GM21576 (cell line): ENCODE measurements at regions not wholly inside any gene's neighbourhood (a gene's known extent, or its start where the extent isn't known, plus 50 kb on each side); places are given as distances from the start of the nearest gene placed in this dataset.
A peak's percentile ranks its signal among the peaks of the same experiment; 100 is the strongest.

Experiments used
- ATAC-seq: cut with Tn5 transposase; IDR thresholded peaks from one replicate; pipeline ENCODE4 v1.9.1; 2021; ENCODE audit warnings: mild to moderate bottlenecking, moderate library complexity; ENCODE audit not compliant: unreplicated experiment

DNA sequence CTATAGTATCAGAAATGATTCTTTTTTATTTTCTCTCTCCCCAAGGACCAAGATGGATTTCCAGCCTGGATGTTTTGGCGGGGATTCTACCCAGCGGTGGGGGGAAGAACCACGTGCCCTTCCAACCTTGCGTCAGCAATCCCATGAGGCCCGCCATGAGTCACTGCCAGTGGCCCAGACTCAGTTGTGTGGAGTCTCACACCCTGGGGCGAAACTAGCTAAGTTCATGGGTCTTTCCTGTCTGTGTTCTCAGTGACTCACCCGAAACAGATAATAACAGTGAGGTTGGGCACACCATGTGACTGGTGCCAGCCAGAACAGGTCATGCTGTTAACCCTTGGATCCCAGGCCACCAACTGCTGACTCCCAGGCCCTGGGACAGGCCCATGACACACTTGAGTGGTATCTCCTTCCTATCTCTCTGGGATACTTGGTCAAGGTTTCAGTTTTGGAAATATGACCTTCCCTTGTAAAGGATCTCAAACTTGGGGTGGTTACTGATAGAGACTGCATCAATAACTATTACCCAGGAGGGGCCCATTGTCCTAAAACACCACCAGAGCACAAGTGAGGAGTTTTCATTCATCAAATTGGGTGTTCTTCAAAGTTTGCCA is 98.0 kb upstream of the DUSP10 start:
- peak; percentile 92 for ATAC-seq

DNA sequence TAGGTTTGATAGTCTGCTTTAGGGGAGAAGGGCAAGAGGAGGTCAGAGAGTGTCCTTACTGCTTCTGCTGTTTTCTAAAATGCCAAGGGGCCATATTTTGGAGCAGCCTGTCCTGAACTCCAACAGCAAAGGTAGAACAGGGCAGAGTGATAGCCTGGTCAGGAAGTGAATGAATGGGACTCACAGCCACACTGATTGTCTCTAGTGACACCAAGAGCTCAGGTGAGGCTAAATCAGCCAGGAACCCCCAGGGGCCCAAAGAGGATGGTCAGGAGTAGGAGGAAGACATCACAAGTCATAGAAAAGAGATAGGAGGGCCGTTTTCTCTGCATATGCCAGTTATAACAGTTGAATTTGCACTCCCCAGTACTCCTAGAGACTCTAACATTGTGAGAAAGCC is 97.4 kb upstream of the DUSP10 start:
- ATAC-seq, result peak; percentile 16

DNA sequence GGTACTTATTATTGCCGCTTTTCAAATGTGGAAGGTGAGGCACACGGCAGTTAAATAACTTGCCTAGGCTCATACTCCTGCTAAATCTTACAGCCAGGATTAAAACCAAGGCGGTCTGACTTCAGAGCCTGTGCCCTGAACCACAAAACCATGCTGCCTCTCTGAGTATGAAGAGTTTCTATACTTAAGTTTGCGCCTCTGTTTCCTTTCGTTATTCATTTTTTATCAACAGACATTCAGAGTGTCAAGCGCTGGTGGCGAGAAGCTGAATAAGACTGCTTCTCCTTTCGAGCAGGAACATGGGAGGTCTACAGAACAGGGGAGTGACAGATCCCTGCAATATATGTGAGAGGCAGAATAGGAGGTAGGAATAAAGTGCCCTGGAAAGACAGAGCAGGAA is 96.0 kb upstream of the DUSP10 start:
- ATAC-seq, result no peak

DNA sequence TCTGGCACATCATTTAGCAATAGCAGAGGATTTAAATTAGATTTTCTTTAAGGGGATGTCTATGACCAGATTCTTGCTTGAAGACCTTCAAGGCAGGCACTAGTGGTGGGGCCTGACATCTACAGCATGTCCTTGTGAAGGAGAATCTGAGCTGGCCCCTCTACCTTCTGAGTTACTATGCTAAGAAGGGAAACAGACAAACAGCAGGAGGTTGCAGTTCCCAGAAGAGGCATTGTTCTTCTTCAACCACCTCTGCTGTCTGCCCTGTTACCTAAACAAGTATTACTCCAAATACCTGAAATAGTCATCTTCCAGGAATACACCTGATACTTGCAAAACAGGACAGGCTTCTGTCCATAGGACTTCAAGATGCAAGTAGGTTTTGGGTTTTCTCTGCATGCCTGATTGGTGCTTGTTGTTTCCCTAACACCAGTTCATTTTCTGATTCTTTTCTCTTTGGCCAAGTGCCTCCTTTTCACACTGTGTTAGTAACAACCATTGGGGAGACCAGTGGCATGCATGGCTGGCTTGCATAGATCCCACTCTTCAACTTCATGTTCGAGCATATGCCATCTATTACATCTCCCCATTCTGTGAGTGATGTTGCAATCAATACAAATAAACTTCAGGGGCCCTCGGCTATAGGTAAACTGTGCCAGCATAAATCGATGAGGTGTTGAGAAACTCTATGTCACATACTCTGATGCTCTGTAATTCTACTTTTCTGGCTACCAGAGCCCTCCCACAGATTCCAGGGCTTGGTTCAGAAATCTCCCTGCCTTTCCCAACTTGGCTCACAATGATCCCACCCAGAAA is 93.0 kb upstream of the DUSP10 start:
- no peak for ATAC-seq

DNA sequence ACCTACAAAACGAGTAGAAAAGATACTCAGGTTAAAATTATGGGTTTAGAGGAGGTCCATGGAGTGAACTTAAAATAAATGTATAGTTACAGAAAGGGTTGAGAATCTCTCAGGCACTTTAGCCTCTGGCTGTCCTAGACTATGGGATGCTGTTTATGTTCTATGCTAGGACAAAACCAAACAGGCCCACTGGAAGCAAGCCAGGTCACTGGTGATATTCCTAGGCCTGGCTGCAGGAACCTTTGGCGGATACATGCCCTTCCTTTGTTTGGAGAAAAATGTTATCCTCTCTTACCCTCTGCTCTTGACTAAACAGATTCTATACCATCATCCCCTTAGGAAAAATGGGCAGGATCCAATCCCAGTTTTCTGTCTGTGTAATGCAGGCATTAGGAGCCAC is 90.7 kb upstream of the DUSP10 start:
- no peak for ATAC-seq

DNA sequence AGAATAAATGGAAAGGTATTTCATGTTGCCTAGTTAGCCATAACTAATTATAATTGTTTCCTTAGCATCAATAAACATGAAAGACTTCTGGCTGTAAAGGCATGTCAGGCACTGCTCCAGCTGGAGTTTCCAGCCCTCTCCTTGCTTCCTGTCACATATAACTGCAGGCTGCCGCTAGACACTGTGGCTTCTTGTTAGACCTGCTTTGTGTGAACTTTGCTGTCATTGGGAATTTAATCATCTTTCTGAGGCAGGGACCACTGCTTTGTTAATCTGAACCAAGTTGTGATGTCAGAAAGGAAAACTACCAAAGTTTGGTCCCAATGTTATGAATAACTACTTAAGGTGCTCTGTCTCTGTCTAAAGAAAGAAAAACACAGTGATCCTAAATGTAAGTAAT is 90.3 kb upstream of the DUSP10 start:
- no peak for ATAC-seq

DNA sequence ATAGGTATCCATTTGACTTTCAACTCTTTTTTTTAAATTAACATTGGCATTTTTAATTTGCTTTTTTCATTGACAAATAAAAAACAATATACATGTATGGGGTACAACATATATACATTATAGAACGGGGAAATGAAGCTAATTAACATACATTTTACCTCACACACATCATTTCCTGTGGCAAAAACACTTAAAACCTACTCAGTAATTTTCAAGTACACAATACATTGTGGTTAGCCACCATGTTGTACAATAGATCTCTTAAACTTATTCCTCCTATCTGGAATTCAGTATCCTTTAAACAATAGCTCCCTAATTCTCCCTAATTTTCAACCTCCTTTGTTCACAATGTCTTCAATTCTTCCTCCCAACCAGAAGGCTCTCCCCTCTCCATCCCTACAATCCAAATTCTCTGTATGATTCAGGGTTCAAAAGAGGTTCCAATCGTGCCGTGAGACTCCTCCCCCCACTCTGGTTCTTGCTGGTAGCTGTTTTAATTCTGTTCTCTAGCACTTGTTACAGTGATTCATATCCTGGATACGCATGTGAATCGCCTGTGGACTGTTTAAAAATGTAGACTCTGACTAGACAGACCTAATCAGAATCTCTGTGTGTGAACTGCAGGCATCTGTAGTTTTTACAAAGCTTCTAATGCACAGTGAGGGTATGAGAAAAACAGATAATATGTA is 87.6 kb upstream of the DUSP10 start:
- ATAC-seq, result no peak

- ATAC-seq, result no peak
Observed at GRCh38 chr1:221827307-221827642, 85.4 kb upstream of the DUSP10 start.

GRCh38 chr1:221824909-221825308 is 83.0 kb upstream of the DUSP10 start:
- ATAC-seq, result no peak

DNA sequence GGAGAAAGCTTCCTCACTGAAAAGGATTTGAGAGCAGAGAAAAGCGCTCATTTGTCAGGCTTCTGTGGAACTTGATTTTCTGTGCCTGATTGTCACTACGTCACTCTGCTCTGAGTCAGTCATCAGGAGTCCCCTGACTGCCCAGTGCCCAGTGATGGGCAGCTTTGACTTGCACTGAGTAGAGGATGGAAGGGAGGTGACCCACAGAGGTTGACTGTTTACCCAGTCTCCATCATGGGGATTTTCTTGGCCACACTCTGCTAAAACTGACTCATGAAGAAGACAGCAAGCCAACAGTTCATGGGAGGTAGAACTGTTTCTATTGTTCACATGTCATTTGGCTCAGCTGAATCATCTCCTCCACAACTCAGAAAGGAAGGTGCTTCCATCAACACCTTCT is 82.1 kb upstream of the DUSP10 start:
- ATAC-seq, result no peak

GRCh38 chr1:221823561-221823960 is 81.7 kb upstream of the DUSP10 start:
- ATAC-seq, result peak; percentile 16

DNA sequence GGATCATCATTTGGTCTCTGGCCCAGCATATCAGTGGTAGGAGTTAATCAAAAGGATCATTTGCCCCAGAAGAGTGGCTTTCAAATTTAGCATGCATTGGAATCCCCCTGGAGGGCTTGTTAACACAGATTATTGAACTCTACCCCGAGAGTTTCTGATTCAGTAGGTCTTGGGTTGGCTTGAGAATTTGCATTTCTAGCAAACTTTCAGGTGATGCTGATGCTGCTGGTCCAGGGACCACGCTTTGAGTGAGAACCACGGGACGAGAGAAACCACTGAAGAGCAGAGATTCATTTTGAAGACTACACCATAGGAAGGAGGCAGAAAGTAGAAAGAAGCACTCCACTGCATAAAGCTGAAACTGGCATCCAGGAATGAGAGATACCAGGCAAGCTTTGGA is 81.3 kb upstream of the DUSP10 start:
- peak; percentile 62 for ATAC-seq

DNA sequence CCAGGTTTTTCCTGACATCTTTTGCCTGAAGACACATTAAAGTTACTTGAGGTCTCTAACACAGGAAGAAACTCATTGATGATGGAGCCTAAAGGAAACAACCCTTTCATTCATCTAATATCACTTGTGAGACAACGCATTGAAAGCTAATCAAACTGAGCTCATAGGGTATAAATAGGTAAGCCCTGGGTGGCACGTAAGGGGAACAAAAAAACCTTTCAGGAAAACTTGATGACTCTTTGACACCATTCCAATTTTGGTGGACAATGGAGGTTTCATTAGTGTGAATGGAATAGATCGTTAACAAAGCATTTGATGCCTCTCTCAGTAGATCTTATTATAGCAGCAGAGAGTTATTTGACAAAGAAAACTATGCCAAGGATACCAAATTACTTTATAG is 80.7 kb upstream of the DUSP10 start:
- no peak for ATAC-seq

DNA sequence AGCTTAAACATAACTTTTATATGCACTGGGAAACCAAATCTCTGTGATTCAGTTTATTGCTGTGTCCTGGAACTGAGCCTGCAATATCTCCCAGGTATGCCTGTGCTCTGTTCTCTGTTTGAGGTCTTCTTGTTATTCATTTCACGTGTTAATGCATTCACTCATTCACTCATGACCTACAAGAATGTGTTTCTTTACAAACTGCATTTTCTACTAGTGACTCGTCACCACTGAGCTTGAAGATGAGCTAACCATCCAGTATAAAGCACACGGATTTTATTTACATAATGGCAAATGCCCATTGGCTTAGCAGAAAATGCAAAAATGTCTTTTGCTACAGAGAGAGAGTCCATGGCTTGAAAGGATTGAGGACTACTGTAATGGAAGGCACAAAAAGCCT is 75.0 kb upstream of the DUSP10 start:
- ATAC-seq, result no peak

DNA sequence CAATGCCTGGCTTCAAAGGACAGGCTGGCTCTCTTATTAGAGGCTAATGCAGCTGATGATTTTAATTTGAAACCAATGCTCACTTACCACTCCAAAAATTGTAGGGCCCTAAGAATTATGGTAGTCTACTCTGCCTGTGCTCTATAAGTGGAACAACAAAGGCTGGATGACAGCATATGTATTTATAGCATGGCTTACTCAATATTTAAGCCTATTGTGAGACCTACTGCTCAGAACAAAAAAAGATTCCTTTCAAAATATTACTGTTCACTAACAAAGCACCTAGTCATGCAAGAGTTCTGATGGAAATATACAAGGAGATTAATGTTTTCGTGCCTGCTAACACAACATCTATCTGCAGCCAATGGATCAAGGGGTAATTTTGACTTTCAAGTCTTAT is 73.8 kb upstream of the DUSP10 start:
- no peak for ATAC-seq

DNA sequence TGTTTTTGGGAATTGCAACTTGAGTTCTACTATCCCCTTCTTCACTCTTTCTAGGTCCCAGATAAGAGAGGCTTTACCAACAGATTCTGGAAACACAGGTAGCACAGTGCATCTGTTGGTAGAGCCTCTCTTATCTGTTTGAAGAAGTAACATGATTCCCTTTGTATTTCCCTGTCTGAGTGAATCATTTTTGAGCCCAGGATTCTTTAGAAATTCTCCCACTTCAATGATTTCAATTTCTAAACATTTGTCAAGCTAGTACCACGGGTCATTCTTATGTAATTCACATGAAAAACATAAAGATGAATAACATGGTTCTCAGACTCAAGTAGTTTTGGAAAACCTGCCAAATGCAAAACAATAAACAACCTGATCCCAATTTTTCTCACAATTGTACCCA is 72.0 kb upstream of the DUSP10 start:
- no peak for ATAC-seq

GRCh38 chr1:221812905-221813597 is 71.2 kb upstream of the DUSP10 start:
- ATAC-seq, result no peak

DNA sequence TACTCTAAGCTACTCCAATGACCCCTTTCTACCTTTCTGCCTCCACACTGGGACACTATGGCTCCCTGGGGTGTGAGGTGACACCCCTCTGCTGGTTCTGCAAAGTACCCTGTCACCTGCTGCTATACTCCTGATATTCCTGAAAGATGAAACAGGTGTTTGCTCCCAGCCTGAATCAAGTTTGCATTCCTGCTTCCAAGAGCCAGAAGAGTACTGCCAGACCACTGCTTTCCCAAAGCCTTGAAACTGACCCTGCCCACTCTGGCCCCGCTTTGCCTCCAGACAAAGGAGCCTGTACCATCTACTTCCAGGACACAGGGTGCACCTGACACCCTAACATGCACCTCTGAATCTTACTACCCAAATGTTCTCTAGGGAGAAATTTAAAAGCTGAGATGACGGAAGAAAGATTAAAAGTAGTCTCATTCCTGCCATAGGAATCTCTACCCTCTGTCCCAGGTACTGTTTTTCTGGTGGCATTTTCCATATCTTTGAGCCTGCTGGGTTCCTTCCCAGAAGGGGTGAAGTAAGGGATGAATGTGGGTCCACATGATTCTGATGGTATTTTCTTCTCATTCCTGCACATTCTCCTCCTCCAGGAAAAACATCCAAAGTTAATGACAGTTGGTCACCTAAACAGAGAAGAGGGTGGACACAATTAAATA is 70.3 kb upstream of the DUSP10 start:
- no peak for ATAC-seq

DNA sequence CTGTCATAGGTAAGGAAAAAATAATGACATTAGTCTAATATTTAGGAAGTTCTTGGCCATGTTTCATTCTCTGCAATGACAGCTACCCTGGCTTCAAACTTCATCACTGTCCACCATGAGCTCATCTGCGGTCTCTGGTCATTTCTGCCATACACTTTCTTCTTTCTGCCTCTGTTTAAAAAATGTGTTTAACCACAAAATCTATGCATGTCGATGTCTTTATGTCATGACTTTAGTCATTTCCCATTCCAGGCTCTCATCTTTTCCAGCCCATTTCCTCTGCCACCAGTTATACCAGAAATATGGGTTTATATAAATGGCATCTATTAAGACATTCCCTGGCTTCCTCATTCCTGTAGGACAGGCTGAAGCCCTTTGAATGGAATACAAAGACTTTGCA is 68.5 kb upstream of the DUSP10 start:
- ATAC-seq, result no peak

DNA sequence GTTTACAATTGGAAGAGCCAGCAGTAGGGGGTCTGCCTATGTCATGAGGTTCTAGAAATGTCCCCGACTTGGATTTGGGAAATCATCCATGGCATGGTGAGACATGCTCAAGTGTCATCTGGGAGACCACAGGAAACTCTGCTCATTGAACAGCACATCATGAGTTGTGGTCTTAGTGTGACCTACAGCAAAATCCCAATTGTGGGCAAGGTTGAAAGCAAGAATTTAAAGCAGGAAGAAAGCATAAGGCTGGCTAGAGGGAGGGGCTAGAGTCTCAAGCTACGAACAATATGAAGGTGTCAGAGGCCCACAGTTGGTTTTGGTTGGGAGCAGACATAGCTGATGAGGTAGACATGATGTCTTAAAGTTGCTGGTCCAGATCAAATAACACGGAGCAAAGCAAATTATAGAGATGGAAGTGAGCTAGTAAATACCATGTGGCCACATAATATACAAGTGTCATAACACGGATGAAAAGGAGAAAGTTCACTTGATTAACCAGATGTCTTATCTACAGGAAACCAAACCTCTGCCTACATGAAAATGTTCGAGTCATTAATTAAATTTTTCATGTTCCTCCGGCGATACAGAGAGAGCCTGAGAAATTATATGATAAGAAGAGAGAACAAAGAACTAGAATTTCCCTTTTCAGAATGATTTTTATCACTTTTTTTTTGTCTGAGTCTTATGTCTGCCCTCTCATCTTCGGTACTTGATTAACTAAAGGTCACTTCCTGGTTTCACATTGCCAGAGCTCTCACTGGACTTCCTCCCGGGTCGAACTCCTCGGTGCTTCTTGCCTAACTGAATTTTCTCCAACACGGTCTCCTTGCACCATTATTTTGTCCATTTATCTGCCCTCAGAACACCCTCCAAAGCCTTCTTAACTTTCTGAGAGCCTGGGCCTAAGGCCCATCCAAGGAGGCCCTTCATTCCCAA is 67.5 kb upstream of the DUSP10 start:
- no peak for ATAC-seq
